ENCODE measurements at regions not wholly inside any gene's neighbourhood (a gene's known extent, or its start where the extent isn't known, plus 50 kb on each side); places are given as distances from the start of the nearest gene placed in this dataset.
"Not testable (repeated sequence)": the region's sequence is repeated elsewhere in the genome, so short reads cannot be mapped to it uniquely, and the experiment has no call there.

DNA sequence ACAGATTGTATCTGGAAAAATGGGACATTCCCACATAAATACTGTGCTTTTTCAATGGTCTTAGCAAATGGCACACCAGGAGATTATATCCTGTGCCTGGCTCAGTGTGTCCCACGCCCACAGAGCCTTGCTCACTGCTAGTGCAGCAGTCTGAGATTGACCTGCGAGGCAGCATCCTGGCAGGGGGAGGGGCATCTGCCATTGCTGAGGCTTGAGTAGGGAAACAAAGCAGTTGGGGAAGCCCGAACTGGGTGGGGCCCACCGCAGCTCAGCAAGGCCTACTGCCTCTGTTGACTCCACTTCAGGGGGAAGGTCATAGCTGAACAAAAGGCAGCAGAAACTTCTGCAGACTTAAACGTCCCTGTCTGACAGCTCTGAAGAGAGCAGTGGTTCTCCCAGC lies 258.7 kb downstream of the LRRC70 start:
- H3K4me3 ChIP-seq (ENCODE audit: low read length); DNase-seq (ENCODE audit: low read depth, low spot score): not testable (repeated sequence)

DNA sequence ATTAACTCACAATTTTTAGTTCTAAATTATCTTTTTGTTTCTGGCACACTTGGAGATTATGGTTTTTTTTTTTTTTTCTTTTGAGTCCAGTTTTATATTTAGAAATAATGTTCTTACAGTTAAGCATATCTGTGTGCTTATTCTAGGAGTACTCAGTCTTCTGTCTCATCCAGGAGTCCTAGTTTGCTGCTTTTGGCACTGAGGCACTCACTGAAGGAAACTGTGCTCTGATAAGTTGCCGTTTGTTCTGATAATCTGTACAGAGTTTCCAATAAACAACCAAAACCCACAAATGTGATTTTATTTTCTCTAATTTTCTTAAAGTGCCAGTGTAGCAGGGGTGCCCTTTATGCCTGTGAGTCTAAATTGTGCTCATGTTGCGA lies 251.0 kb downstream of the LRRC70 start:
- no peak for DNase-seq (ENCODE audit: low read depth, low spot score)
- no peak overlapping the region for H3K4me3 ChIP-seq (ENCODE audit: low read length)

DNA sequence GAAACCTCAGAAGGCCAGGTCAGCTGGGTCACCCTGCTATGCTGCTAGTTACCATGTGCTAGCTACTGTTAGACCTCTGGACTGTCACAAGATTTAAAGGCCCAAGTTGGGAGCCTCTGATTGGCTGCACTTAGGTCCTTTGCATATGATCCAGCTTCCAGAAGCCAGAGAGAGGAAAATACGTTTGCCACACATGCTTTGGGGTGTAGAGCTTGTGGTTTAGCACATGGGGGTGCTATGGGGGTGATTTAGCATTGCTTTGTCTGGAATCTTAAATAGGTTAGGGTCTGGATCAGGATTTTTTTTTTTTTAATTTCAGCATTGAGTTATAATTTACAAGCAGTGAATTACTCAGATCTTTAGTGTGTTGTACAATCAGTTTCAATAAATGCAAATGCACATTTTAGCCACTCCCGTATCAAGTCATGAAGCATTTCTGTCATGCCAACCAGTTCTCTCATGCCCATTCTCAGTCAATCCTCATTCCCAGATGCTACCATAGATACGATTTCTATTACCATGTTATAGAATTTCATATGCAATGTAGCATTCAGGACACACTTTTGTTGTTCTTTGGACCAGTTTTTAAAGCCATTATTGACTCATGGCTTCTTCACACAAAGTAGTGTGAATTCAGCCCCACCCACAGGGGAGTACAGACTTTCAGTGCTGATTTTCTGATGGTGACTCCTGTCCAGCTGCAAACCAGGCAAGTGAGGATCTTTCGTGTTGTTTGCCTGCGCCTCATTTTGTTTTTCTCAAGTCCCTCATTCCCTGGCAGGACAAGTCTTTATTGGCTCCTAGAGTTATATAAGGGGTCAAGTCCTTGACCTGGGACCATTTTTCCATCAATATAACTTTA lies 250.4 kb downstream of the LRRC70 start:
- H3K4me3 ChIP-seq (ENCODE audit: low read length): no peak overlapping the region
- no peak for DNase-seq (ENCODE audit: low read depth, low spot score)

DNA sequence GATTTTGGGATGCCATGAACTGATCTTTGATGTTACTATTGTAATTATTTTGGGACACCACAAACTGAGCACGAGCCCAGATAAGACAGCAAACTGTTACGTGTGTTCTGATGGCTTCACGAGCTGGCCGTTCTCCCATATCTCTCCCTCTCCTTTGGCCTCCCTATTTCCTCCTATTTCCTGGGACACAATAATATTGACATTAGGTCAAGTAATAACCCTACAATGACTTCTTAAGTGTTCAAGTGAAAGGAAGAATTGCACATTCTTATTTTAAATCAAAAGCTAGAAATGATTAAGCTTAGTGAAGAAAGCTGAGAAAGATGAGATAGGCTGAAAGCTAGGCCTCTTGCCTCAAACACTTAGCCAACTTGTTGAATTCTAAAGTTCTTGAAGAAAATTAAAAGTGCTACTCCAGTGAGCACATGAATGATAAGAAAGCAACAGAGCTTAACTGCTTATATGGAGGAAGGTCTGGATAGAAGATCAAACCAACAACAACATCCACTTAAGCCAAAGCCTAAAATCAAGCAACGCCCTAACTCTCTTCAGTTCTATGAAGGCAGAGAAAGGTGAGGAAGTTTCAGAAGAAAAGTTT lies 247.1 kb downstream of the LRRC70 start:
- no peak for DNase-seq (ENCODE audit: low read depth, low spot score)
- no peak overlapping the region for H3K4me3 ChIP-seq (ENCODE audit: low read length)

DNA sequence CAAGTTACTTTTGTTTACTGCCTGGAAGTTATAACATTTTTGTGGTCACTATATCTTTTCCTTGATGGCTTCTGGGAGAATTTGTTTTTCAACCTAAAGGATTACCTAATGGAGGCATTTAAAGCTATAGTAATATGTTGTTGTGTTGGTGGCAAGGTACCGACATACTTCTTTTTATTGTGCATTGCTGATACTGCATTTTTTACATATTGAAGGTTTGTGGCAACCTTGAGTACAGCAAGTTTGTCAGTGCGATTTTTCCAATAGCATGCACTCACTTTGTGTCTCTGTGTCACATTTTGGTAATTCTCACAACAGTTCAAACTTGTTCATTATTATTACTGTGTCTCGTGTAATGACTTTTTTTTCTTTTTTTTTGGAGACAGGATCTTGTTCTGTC lies 246.3 kb downstream of the LRRC70 start:
- no peak overlapping the region for H3K4me3 ChIP-seq (ENCODE audit: low read length)
- DNase-seq (ENCODE audit: low read depth, low spot score): no peak

DNA sequence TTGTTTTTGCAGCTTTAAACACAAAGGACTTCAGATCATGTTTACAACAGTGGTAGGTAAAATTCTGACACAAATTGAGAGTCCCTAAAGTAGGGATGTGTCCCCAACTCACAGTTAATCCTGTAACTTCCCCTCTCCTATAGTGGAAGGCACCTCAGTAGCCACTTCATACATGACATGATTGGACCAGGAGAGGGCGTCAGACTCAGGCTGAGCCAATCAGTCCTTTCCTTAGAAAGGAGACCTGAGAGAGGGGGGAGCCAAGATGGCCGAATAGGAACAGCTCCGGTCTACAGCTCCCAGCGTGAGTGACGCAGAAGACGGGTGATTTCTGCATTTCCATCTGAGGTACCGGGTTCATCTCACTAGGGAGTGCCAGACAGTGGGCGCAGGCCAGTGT lies 238.4 kb downstream of the LRRC70 start:
- not testable (repeated sequence) for H3K4me3 ChIP-seq (ENCODE audit: low read length); DNase-seq (ENCODE audit: low read depth, low spot score)

DNA sequence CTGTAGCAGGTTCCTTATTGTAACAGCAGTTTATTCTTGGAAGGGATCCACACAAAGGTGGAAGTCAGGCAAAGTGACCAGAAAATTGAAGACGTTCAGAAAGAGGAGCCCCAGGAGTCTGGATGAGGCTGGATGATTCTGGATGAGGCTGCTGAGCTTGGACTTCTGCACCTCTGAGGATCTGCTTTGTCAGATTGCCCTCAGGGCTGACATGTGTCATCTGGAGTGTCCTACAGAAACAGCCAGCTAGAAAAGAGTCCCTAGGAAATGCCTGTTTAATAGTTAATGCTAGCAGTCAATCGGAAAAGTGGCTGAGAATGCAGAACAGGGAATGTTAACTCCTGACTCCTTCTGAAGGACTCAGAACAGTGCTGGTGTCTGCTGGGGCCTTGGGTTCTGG lies 236.4 kb downstream of the LRRC70 start:
- no peak for DNase-seq (ENCODE audit: low read depth, low spot score)
- no peak overlapping the region for H3K4me3 ChIP-seq (ENCODE audit: low read length)

DNA sequence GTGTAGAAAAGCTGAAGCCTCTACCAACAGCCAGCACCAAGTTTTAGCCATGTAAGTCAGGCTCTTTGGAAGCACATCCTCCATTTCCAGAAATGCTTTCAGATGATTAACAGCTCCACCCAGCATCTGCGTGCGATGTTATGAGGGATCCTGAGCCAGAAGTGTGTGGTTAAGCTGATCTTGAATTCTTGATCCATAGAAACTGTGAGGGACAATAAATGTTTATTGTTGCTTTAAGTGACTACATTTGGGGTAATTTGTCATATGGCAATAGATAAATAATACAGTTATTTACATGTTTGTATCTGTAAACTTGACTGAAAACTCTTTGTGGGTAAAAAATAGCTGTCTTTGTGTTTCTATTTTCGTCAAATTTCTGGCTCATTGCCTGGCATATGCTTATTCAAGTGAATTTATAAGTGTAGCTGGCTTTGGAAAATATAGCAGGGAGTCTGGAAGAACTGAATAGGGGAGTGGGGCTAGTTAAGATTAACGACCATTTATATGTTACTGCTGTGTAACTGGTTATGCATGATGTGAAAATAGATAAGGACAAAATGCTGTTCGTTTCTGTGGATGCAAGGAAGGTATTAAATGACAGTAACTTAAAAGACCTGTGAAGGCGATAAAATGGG lies 234.1 kb downstream of the LRRC70 start:
- no peak overlapping the region for H3K4me3 ChIP-seq (ENCODE audit: low read length)
- no peak for DNase-seq (ENCODE audit: low read depth, low spot score)

DNA sequence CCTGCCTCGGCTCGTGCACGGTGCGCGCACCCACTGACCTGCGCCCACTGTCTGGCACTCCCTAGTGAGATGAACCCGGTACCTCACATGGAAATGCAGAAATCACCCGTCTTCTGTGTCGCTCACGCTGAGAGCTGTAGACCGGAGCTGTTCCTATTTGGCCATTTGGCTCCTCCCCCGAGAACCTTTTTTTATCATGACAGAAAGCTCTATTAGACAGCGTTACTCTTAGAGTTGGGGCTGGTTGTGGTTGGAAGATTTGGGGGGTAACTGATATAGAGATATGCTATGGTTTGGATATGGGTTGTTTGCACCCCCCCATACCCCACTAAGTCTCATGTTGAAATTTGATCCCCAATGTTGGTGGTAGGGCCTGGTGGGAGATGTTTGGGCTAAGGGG lies 226.2 kb downstream of the LRRC70 start:
- DNase-seq (ENCODE audit: low read depth, low spot score); H3K4me3 ChIP-seq (ENCODE audit: low read length): not testable (repeated sequence)

DNA sequence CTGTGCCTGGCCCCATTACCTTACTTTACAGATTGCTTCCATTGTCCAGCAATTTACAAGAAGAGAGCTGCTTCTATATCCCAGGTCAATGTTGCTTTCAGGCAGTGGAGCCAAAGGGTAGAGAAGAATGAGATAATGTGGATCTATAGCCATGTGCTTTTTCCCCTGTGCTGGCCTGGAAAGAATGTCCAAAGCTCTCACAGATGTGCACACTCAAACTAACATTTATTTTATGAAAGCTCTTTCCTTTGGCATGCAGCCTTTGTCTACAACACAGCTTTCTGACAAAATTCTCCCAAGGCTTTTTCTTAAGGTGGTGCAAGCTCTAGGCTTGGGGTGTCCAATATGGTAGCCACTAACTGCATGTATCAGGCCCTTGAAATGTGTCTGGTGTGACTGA lies 217.3 kb downstream of the LRRC70 start:
- H3K4me3 ChIP-seq (ENCODE audit: low read length): no peak overlapping the region
- no peak for DNase-seq (ENCODE audit: low read depth, low spot score)

DNA sequence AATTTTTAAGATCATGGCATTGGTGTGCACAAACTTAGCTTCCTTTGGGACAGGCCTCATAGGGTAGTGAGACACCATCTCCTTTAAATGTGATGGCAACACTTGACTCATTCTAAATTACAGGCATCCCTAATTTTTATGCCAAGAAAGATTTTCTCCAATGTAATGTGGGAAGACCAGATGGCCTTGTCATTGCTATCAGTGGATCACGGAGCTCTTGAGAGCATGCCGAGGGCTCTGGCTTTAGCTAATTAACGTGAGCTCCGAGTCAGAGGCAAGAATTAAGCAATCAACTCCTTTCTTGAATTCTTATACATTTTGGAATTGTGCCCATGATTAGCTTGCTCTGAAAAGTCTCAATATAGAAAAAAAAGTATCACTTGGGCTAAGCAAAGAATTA lies 215.8 kb downstream of the LRRC70 start:
- H3K4me3 ChIP-seq (ENCODE audit: low read length): no peak overlapping the region
- DNase-seq (ENCODE audit: low read depth, low spot score): no peak

DNA sequence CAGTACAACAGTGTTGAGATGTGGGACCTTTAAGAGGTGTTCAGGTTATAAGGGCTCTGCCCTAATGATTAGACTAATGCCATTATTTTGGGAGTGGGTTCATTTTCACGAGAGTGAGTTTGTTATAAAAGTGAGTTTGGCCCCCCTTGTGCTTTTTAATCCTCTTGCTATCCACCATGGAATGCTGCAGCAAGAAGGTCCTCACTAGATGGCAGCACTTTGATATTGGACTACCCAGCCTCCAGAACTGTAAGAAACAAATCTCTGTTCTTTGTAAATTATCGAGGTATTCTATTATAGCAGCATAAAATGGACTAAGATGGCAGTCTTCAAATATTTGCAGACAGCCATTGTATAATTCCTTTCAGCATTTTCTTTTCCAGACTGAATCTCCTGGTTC lies 212.4 kb downstream of the LRRC70 start:
- no peak overlapping the region for H3K4me3 ChIP-seq (ENCODE audit: low read length)
- DNase-seq (ENCODE audit: low read depth, low spot score): peak; percentile 3

DNA sequence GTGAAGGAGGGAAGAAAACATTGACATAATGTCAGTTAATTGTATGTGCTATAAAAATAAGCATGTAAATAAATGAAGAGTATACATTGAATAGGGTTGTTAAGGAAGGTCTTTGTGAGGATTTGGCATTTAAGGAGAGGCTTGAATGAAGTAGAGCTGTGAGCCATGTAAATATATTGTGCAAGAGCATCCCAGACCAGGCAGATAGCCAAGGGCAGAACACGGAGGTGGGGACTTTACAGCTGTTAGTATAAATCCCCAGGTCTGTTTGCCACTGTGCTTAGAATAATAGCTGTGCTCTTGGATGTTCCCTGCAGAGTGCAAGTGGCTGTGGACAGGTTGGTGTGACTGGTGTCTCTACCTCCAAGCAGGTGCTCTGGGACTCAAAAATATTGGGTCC lies 211.7 kb downstream of the LRRC70 start:
- no peak for DNase-seq (ENCODE audit: low read depth, low spot score)
- H3K4me3 ChIP-seq (ENCODE audit: low read length): no peak overlapping the region

DNA sequence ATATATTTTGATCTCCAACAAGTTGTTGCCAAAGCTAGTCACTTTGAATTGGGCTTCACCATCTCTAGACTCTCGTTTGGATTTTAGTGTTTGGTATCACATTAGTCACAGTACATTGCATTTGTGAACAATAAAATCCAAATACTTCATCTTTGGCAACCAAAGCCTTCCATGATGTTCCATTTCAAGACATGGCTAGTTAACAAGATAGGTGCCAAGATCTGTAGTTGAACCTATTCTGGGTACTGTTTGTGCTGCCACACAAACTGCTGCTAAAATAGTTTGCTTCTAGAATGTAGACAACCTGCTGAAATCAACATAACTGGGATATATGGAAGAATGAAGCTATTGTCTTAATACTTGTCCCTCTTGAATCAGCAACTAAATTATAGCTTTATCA lies 207.5 kb downstream of the LRRC70 start:
- DNase-seq (ENCODE audit: low read depth, low spot score): no peak
- no peak overlapping the region for H3K4me3 ChIP-seq (ENCODE audit: low read length)

DNA sequence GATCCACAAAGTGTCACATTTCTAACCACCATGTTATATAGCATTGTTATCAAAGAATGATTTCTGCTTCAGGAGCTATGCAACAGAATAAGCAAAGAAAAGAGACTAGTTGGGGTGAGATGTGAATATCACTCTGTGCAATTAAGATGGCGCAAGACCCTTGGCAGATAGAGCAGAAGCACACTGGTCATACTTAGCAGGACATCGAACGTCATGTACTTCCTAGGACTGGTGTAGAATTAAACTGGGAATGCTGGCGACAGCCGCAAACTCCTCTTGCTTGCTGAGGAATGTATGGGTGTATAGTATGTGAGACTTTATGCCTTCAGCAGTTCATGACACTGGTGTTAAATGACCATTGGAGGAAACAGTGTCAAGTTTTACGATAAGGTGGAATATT lies 207.0 kb downstream of the LRRC70 start:
- no peak overlapping the region for H3K4me3 ChIP-seq (ENCODE audit: low read length)
- DNase-seq (ENCODE audit: low read depth, low spot score): no peak

DNA sequence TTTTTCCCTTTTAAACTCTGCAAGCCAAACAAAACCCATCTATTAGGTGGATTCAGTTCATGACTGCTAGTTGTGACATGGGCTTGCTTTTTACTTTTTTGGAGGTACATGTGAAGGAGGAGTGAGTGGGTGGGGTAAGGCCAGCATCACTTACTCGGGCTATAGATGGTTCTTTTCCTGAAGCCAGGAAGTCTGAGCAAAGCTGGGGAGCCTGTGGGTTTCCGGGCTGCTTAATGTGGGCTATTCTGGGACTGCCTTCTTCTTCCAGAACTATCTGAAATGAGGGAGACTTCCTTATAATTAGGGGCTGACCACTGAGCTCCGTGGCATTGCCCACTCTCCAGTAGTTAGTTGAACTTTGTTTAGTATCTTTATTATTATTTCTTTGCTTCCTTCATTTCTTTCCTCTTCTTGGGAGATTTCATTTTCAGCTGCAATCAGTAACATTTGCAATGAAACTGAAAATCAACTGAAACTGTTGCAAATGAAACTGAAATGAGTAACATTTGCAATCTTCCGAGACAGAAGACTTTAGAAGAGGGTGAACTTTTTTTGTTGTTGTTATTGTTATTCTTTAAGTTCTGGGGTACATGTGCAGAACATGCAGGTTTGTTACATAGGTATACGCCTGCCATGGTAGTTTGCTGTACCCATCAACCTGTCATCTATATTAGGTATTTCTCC lies 204.9 kb downstream of the LRRC70 start:
- no peak overlapping the region for H3K4me3 ChIP-seq (ENCODE audit: low read length)
- DNase-seq (ENCODE audit: low read depth, low spot score): no peak

DNA sequence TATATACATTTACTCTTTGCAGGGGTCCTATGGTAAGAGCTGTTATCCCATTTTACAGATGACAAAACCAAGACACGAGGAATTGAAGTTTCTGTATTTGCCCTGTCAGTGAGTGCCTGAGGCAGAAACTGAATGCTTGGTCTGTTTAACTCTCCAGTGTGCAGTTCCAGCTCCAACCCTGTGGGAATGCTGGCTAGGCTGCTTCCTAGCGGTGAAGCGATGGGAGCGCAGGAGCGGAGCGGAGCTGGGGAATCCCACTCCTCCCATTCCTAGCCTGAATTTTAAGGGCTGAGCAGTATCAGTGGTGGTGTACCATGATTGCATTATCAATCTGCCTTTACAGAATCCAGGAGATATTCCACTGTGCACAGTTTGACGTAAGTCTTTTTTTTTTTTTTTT lies 202.3 kb downstream of the LRRC70 start:
- H3K4me3 ChIP-seq (ENCODE audit: low read length): no peak overlapping the region
- DNase-seq (ENCODE audit: low read depth, low spot score): no peak

DNA sequence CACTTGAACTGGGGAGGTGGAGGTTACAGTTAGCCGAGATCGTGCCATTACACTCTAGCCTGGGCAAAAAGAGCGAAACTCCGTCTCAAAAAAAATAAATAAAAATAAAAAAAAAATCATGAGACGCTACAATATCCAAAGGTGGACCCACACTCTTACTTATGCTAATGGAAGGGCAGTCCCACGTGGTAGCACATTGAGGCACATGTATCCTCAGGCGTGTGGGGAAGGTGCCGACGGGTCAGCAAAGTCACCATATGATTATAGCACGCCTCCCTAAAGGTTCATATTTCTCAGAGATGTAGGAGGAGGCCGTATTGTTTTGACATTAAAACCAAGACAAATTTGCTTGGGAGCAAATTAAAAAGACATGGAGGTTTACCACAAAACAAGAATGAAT lies 201.6 kb downstream of the LRRC70 start:
- H3K4me3 ChIP-seq (ENCODE audit: low read length): no peak overlapping the region
- no peak for DNase-seq (ENCODE audit: low read depth, low spot score)

DNA sequence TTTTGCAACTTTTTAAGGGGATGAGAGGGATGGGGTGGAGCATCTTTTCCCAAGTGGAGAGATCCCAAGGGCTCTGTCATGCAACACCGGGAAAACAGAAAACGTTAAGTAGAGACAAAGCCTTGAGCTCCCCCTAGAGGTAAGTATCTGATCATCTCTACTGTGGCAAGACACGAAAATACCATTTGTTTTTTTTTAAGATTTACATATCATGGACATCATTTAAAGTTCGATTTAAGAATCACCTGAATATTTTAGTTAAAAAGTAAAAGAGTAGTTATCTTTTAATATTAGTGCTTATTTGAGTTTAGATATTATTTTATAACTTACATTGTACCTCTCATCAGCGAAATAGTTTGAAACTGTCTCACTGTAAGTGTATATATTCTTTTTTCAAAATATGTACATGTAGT lies 200.4 kb downstream of the LRRC70 start:
- peak; percentile 37 for DNase-seq (ENCODE audit: low read depth, low spot score)
- H3K4me3 ChIP-seq (ENCODE audit: low read length): no peak overlapping the region

Data from Jurkat, Clone E6-1 (cell line).